HG03064 (cell line): ENCODE measurements at regions not wholly inside any gene's neighbourhood (a gene's known extent, or its start where the extent isn't known, plus 50 kb on each side); places are given as distances from the start of the nearest gene placed in this dataset.

Source experiments
- ATAC-seq: cut with Tn5 transposase; IDR thresholded peaks from one replicate; pipeline ENCODE4 v1.9.1; 2021; ENCODE audit warnings: low read depth; ENCODE audit not compliant: unreplicated experiment

- ATAC-seq = no peak
These were observed 64.0 kb upstream of the CHRM3 start for GRCh38 chr1:239322369-239322768.

- ATAC-seq = no peak
These were observed 64.5 kb upstream of the CHRM3 start for GRCh38 chr1:239321877-239322276.

GRCh38 chr1:239317948-239318347, 68.4 kb upstream of the CHRM3 start:
- no peak for ATAC-seq

- ATAC-seq = no peak
These were observed 70.6 kb upstream of the CHRM3 start for GRCh38 chr1:239315631-239316217.

GRCh38 chr1:239311331-239311730, 75.0 kb upstream of the CHRM3 start:
- ATAC-seq = no peak

- ATAC-seq = no peak
These were observed 77.6 kb upstream of the CHRM3 start for GRCh38 chr1:239308701-239309333.

GRCh38 chr1:239307886-239308285, 78.5 kb upstream of the CHRM3 start:
- ATAC-seq = no peak

GRCh38 chr1:239306426-239306825, 79.9 kb upstream of the CHRM3 start:
- no peak for ATAC-seq

- no peak for ATAC-seq
These were observed 83.1 kb upstream of the CHRM3 start for GRCh38 chr1:239303289-239303688.

GRCh38 chr1:239302696-239303095, 83.7 kb upstream of the CHRM3 start:
- ATAC-seq = no peak

- ATAC-seq = no peak
These were observed 85.1 kb upstream of the CHRM3 start for GRCh38 chr1:239301251-239301650.

GRCh38 chr1:239297910-239298309, 88.5 kb upstream of the CHRM3 start:
- no peak for ATAC-seq

- ATAC-seq = no peak
These were observed 92.8 kb upstream of the CHRM3 start for GRCh38 chr1:239293350-239294110.

GRCh38 chr1:239288820-239289554, 97.4 kb upstream of the CHRM3 start:
- ATAC-seq = no peak

- ATAC-seq = no peak
These were observed 99.1 kb upstream of the CHRM3 start for GRCh38 chr1:239287296-239287695.

- no peak for ATAC-seq
These were observed 103.2 kb upstream of the CHRM3 start for GRCh38 chr1:239283216-239283615.

- ATAC-seq = no peak
These were observed 104.0 kb upstream of the CHRM3 start for GRCh38 chr1:239282411-239282810.

- no peak for ATAC-seq
These were observed 110.3 kb upstream of the CHRM3 start for GRCh38 chr1:239276051-239276450.

- no peak for ATAC-seq
These were observed 112.0 kb upstream of the CHRM3 start for GRCh38 chr1:239274242-239274830.

GRCh38 chr1:239270509-239270908, 115.9 kb upstream of the CHRM3 start:
- no peak for ATAC-seq

GRCh38 chr1:239269706-239270105, 116.7 kb upstream of the CHRM3 start:
- ATAC-seq = no peak
